ENCODE measurements at regions not wholly inside any gene's neighbourhood (a gene's known extent, or its start where the extent isn't known, plus 50 kb on each side); places are given as distances from the start of the nearest gene placed in this dataset.

GRCh38 chr11:116538677-116539076 lies 234.1 kb downstream of the BUD13 start:
- H3K27me3 ChIP-seq (ENCODE audit: control insufficient read depth, insufficient read depth, low read length): peaks cover 29% of the 10 kb centered on the region
- ChIA-PET CTCF (no interaction called here), POLR2A (no interaction called here)
- intact Hi-C loops (cut with micrococcal nuclease; ENCODE audit: unreplicated experiment): no loop called here
- H3K4me3 ChIP-seq (ENCODE audit: low read depth in 2 of 2, low read length in 2 of 2): no peak overlapping the region
- no TSS peak for BruUV-seq (replicated peaks)
- ATAC-seq (no peak), DNase-seq (ENCODE audit: low read depth, low spot score) (no peak)
- no peaks in the 10 kb centered on the region for H3K4me1 ChIP-seq (ENCODE audit: control insufficient read depth, insufficient read depth, low read length)
- H3K36me3 ChIP-seq (ENCODE audit: control insufficient read depth, insufficient read depth, low read length): no peaks in the 10 kb centered on the region
- TF ChIP-seq SIN3A (IDR thresholded peaks at IDR 0.05; ENCODE audit: borderline replicate concordance, insufficient read depth, low read depth, low read length) (no peak), POLR2AphosphoS5 (IDR thresholded peaks at IDR 0.05; ENCODE audit: low read depth, low read length) (no peak), TCF7L2 (IDR thresholded peaks at IDR 0.05; ENCODE audit: low read depth, low read length) (no peak), REST (IDR thresholded peaks at IDR 0.05; ENCODE audit: insufficient read depth in 1 of 2, low read depth in 2 of 2, low read length in 1 of 2) (no peak)
- TF ChIP-seq, protein P1, sequence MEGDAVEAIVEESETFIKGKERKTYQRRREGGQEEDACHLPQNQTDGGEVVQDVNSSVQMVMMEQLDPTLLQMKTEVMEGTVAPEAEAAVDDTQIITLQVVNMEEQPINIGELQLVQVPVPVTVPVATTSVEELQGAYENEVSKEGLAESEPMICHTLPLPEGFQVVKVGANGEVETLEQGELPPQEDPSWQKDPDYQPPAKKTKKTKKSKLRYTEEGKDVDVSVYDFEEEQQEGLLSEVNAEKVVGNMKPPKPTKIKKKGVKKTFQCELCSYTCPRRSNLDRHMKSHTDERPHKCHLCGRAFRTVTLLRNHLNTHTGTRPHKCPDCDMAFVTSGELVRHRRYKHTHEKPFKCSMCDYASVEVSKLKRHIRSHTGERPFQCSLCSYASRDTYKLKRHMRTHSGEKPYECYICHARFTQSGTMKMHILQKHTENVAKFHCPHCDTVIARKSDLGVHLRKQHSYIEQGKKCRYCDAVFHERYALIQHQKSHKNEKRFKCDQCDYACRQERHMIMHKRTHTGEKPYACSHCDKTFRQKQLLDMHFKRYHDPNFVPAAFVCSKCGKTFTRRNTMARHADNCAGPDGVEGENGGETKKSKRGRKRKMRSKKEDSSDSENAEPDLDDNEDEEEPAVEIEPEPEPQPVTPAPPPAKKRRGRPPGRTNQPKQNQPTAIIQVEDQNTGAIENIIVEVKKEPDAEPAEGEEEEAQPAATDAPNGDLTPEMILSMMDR (IDR thresholded peaks at IDR 0.05): no peak
- H3K9me3 ChIP-seq (ENCODE audit: control insufficient read depth, insufficient read depth, low read depth, low read length): no peaks in the 10 kb centered on the region
- H3K27ac ChIP-seq (ENCODE audit: low read length): no peak overlapping the region
- in situ Hi-C loops (cut with HindIII; ENCODE audit: low pct_unique_long_range_greater_than_20kb, low sequenced_read_pairs): no loop called here

- no peaks in the 10 kb centered on the region for H3K9me3 ChIP-seq (ENCODE audit: control insufficient read depth, insufficient read depth, low read depth, low read length)
- no peak for DNase-seq (ENCODE audit: low read depth, low spot score)
- H3K4me1 ChIP-seq (ENCODE audit: control insufficient read depth, insufficient read depth, low read length): no peaks in the 10 kb centered on the region
- no peaks in the 10 kb centered on the region for H3K36me3 ChIP-seq (ENCODE audit: control insufficient read depth, insufficient read depth, low read length)
- ChIA-PET POLR2A (no interaction called here), CTCF (interaction anchor here (0.6 kb wide), 1 partner anchor 572 kb away, joined by 3 read pairs; no protein-coding TSS in a partner anchor)
- TF ChIP-seq, protein P1 (IDR thresholded peaks at IDR 0.05): no peak
- no peak for TF ChIP-seq TCF7L2 (IDR thresholded peaks at IDR 0.05; ENCODE audit: low read depth, low read length)
- in situ Hi-C loops (cut with HindIII; ENCODE audit: low pct_unique_long_range_greater_than_20kb, low sequenced_read_pairs): no loop called here
- no TSS peak for BruUV-seq (replicated peaks)
- H3K27me3 ChIP-seq (ENCODE audit: control insufficient read depth, insufficient read depth, low read length): peaks cover 28% of the 10 kb centered on the region
- ATAC-seq: no peak
- H3K27ac ChIP-seq (ENCODE audit: low read length): no peak overlapping the region
- intact Hi-C loops (cut with micrococcal nuclease; ENCODE audit: unreplicated experiment): no loop called here
- no peak overlapping the region for H3K4me3 ChIP-seq (ENCODE audit: low read depth in 2 of 2, low read length in 2 of 2)
Observed at GRCh38 chr11:116537709-116538108, 235.1 kb downstream of the BUD13 start.

GRCh38 chr11:116537121-116537520 lies 235.7 kb downstream of the BUD13 start:
- BruUV-seq (replicated peaks): no TSS peak
- intact Hi-C loops (cut with micrococcal nuclease; ENCODE audit: unreplicated experiment): no loop called here
- Histone ChIP-seq H3K27ac (ENCODE audit: low read length) (no peak overlapping the region), H3K4me1 (ENCODE audit: control insufficient read depth, insufficient read depth, low read length) (no peaks in the 10 kb centered on the region), H3K9me3 (ENCODE audit: control insufficient read depth, insufficient read depth, low read depth, low read length) (no peaks in the 10 kb centered on the region), H3K4me3 (ENCODE audit: low read depth in 2 of 2, low read length in 2 of 2) (no peak overlapping the region), H3K36me3 (ENCODE audit: control insufficient read depth, insufficient read depth, low read length) (no peaks in the 10 kb centered on the region), H3K27me3 (ENCODE audit: control insufficient read depth, insufficient read depth, low read length) (peaks cover 28% of the 10 kb centered on the region)
- in situ Hi-C loops (cut with HindIII; ENCODE audit: low pct_unique_long_range_greater_than_20kb, low sequenced_read_pairs): no loop called here
- ChIA-PET POLR2A (no interaction called here), CTCF (no interaction called here)
- DNase-seq (ENCODE audit: low read depth, low spot score): no peak
- no peak for ATAC-seq
- TF ChIP-seq POLR2AphosphoS5 (IDR thresholded peaks at IDR 0.05; ENCODE audit: low read depth, low read length) (no peak), SIN3A (IDR thresholded peaks at IDR 0.05; ENCODE audit: borderline replicate concordance, insufficient read depth, low read depth, low read length) (no peak), TCF7L2 (IDR thresholded peaks at IDR 0.05; ENCODE audit: low read depth, low read length) (no peak), REST (IDR thresholded peaks at IDR 0.05; ENCODE audit: insufficient read depth in 1 of 2, low read depth in 2 of 2, low read length in 1 of 2) (no peak)
- TF ChIP-seq, protein P1 (IDR thresholded peaks at IDR 0.05): no peak
